ENCODE measurements at regions not wholly inside any gene's neighbourhood (a gene's known extent, or its start where the extent isn't known, plus 50 kb on each side); places are given as distances from the start of the nearest gene placed in this dataset.

GRCh38 chr22:46066691-46067090, 83.6 kb upstream of the PPARA start:
- Histone ChIP-seq H3K9me3 (ENCODE audit: control insufficient read depth, insufficient read depth, low read depth, low read length) (no peaks in the 10 kb centered on the region), H3K4me3 (ENCODE audit: low read depth in 2 of 2, low read length in 2 of 2) (peak overlapping the region; percentile 30 to 55), H3K36me3 (ENCODE audit: control insufficient read depth, insufficient read depth, low read length) (no peaks in the 10 kb centered on the region), H3K27me3 (ENCODE audit: control insufficient read depth, insufficient read depth, low read length) (no peaks in the 10 kb centered on the region), H3K4me1 (ENCODE audit: control insufficient read depth, insufficient read depth, low read length) (peaks cover 33% of the 10 kb centered on the region), H3K27ac (ENCODE audit: low read length) (peak overlapping the region; percentile 100)
- ATAC-seq, result no peak
- TF ChIP-seq SIN3A (IDR thresholded peaks at IDR 0.05; ENCODE audit: borderline replicate concordance, insufficient read depth, low read depth, low read length), result no peak
- TF ChIP-seq TCF7L2 (IDR thresholded peaks at IDR 0.05; ENCODE audit: low read depth, low read length), result no peak
- no peak for TF ChIP-seq CTCF (IDR thresholded peaks at IDR 0.05)
- TF ChIP-seq POLR2AphosphoS5 (IDR thresholded peaks at IDR 0.05; ENCODE audit: low read depth, low read length), result no peak
- TF ChIP-seq, protein P1, sequence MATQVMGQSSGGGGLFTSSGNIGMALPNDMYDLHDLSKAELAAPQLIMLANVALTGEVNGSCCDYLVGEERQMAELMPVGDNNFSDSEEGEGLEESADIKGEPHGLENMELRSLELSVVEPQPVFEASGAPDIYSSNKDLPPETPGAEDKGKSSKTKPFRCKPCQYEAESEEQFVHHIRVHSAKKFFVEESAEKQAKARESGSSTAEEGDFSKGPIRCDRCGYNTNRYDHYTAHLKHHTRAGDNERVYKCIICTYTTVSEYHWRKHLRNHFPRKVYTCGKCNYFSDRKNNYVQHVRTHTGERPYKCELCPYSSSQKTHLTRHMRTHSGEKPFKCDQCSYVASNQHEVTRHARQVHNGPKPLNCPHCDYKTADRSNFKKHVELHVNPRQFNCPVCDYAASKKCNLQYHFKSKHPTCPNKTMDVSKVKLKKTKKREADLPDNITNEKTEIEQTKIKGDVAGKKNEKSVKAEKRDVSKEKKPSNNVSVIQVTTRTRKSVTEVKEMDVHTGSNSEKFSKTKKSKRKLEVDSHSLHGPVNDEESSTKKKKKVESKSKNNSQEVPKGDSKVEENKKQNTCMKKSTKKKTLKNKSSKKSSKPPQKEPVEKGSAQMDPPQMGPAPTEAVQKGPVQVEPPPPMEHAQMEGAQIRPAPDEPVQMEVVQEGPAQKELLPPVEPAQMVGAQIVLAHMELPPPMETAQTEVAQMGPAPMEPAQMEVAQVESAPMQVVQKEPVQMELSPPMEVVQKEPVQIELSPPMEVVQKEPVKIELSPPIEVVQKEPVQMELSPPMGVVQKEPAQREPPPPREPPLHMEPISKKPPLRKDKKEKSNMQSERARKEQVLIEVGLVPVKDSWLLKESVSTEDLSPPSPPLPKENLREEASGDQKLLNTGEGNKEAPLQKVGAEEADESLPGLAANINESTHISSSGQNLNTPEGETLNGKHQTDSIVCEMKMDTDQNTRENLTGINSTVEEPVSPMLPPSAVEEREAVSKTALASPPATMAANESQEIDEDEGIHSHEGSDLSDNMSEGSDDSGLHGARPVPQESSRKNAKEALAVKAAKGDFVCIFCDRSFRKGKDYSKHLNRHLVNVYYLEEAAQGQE (IDR thresholded peaks at IDR 0.05; ENCODE audit: insufficient read depth in 1 of 2, low read depth in 2 of 2, low read length in 1 of 2), result no peak
- ChIA-PET CTCF (no interaction called here), POLR2A (no interaction called here)
- in situ Hi-C loops (cut with HindIII; ENCODE audit: low pct_unique_long_range_greater_than_20kb, low sequenced_read_pairs), result no loop called here
- DNase-seq (ENCODE audit: low read depth, low spot score), result no peak
- no TSS peak for BruUV-seq (replicated peaks)
- intact Hi-C loops (cut with micrococcal nuclease; ENCODE audit: unreplicated experiment), result loop anchor here (5.0 kb wide), 1 partner anchor 59 kb away; no protein-coding TSS in a partner anchor

- no peaks in the 10 kb centered on the region for H3K9me3 ChIP-seq (ENCODE audit: control insufficient read depth, insufficient read depth, low read depth, low read length)
- CTCF ChIA-PET, result no interaction called here
- H3K27ac ChIP-seq (ENCODE audit: low read length), result peak overlapping the region; percentile 100
- POLR2A ChIA-PET, result no interaction called here
- DNase-seq (ENCODE audit: low read depth, low spot score) (no peak), ATAC-seq (no peak)
- in situ Hi-C loops (cut with HindIII; ENCODE audit: low pct_unique_long_range_greater_than_20kb, low sequenced_read_pairs), result no loop called here
- no peaks in the 10 kb centered on the region for H3K27me3 ChIP-seq (ENCODE audit: control insufficient read depth, insufficient read depth, low read length)
- H3K36me3 ChIP-seq (ENCODE audit: control insufficient read depth, insufficient read depth, low read length), result no peaks in the 10 kb centered on the region
- no TSS peak for BruUV-seq (replicated peaks)
- H3K4me3 ChIP-seq (ENCODE audit: low read depth in 2 of 2, low read length in 2 of 2), result peak overlapping the region; percentile 30 to 55
- intact Hi-C loops (cut with micrococcal nuclease; ENCODE audit: unreplicated experiment), result loop anchor here (5.0 kb wide), 1 partner anchor 60 kb away; no protein-coding TSS in a partner anchor
- peaks cover 28% of the 10 kb centered on the region for H3K4me1 ChIP-seq (ENCODE audit: control insufficient read depth, insufficient read depth, low read length)
- TF ChIP-seq POLR2AphosphoS5 (IDR thresholded peaks at IDR 0.05; ENCODE audit: low read depth, low read length) (no peak), SIN3A (IDR thresholded peaks at IDR 0.05; ENCODE audit: borderline replicate concordance, insufficient read depth, low read depth, low read length) (no peak), CTCF (IDR thresholded peaks at IDR 0.05) (no peak), TCF7L2 (IDR thresholded peaks at IDR 0.05; ENCODE audit: low read depth, low read length) (no peak)
- TF ChIP-seq, protein P1 (IDR thresholded peaks at IDR 0.05; ENCODE audit: insufficient read depth in 1 of 2, low read depth in 2 of 2, low read length in 1 of 2), result no peak
Measured at GRCh38 chr22:46067159-46068111, 82.9 kb upstream of the PPARA start.

Measured in Panc1 (cell line).